SK-N-SH (cell line): ENCODE measurements at regions not wholly inside any gene's neighbourhood (a gene's known extent, or its start where the extent isn't known, plus 50 kb on each side); places are given as distances from the start of the nearest gene placed in this dataset.
"Not testable (repeated sequence)": the region's sequence is repeated elsewhere in the genome, so short reads cannot be mapped to it uniquely, and the experiment has no call there.

Source experiments
- CTCF ChIA-PET: fragments of 300-600, 350-600 bp; formaldehyde crosslinking; extraction: SDS; loops from one replicate; lab custom pipeline; 2021; lab: Yijun Ruan, JAX
- POLR2A ChIA-PET: fragments of 350-600 bp; sonication (Branson Sonifier 250); formaldehyde crosslinking; extraction: SDS; loops from one replicate; lab custom pipeline; 2020; ENCODE audit warnings: antibody characterized with exemption, inconsistent platforms; lab: Yijun Ruan, JAX
- DNase-seq: peaks from one replicate; pipeline ENCODE4 v3.0.0; 2012
- H2AFZ ChIP-seq: fragments of 200-600 bp; sonication (generic); 2 replicates; pipeline ENCODE4 v1.8.1; 2016; ENCODE audit warnings: antibody characterized with exemption, mild to moderate bottlenecking, low read depth
- H3F3A ChIP-seq: fragments of 200-600 bp; sonication (generic); replicated peaks from 2 replicates; pipeline ENCODE3; 2016; ENCODE audit warnings: antibody characterized with exemption, mild to moderate bottlenecking; ENCODE audit not compliant: insufficient read depth
- H3K27ac ChIP-seq, 2 experiments: fragments of 200-500 bp in 1 of 2; fragments of 200-600 bp in 1 of 2; sonication (Bioruptor generic) in 1 of 2; sonication (generic), shearing (Covaris generic) in 1 of 2; 2 replicates each; pipeline versions ENCODE4 v1.5.1 to v1.6.1; 2014 to 2016; ENCODE audit warnings: low read depth in 2 of 2, inconsistent platforms in 1 of 2, low read length in 1 of 2, mild to moderate bottlenecking in 1 of 2, mixed read lengths in 1 of 2
- H3K27me3 ChIP-seq: fragments of 200-600 bp; sonication (generic), shearing (Covaris generic); 2 replicates; pipeline ENCODE4 v1.6.1; 2016; ENCODE audit warnings: mixed run types; ENCODE audit not compliant: insufficient read depth
- H3K36me3 ChIP-seq, 2 experiments: fragments of 200-500 bp in 1 of 2; fragments of 200-600 bp in 1 of 2; sonication (Bioruptor generic) in 1 of 2; sonication (generic) in 1 of 2; replicated peaks in 1 of 2; 2 replicates each; pipeline versions ENCODE3 to v1.5.1; 2014 to 2016; ENCODE audit warnings: low read length in 1 of 2, mild to moderate bottlenecking in 1 of 2; ENCODE audit not compliant: insufficient read depth in 2 of 2, control insufficient read depth in 1 of 2
- H3K4me1 ChIP-seq, 2 experiments: fragments of 200-500 bp in 1 of 2; fragments of 200-600 bp in 1 of 2; sonication (Bioruptor generic) in 1 of 2; sonication (generic), shearing (Covaris generic) in 1 of 2; 2 replicates each; pipeline versions ENCODE4 v1.5.1 to v1.6.1; 2014 to 2016; ENCODE audit warnings: low read depth in 1 of 2, low read length in 1 of 2, mixed run types in 1 of 2; ENCODE audit not compliant: insufficient read depth in 2 of 2, control insufficient read depth in 1 of 2
- H3K4me2 ChIP-seq: fragments of 200-600 bp; sonication (generic), shearing (Covaris generic); 2 replicates; pipeline ENCODE4 v1.6.1; 2017; ENCODE audit warnings: mixed run types
- H3K4me3 ChIP-seq, 2 experiments: fragments of 200-500 bp in 1 of 2; fragments of 200-600 bp in 1 of 2; sonication (Bioruptor generic) in 1 of 2; sonication (generic), shearing (Covaris generic) in 1 of 2; 2 replicates each; pipeline versions ENCODE4 v1.5.1 to v1.8.1; 2014 to 2016; ENCODE audit warnings: low read depth in 2 of 2, inconsistent platforms in 1 of 2, low read length in 1 of 2, mild to moderate bottlenecking in 1 of 2, mixed read lengths in 1 of 2, moderate library complexity in 1 of 2
- H3K79me2 ChIP-seq: fragments of 200-600 bp; sonication (generic); 2 replicates; pipeline ENCODE4 v1.8.1; 2017; ENCODE audit warnings: mild to moderate bottlenecking; ENCODE audit not compliant: insufficient read depth
- H3K9ac ChIP-seq: fragments of 200-600 bp; sonication (generic); 2 replicates; pipeline ENCODE4 v1.6.1; 2017; ENCODE audit warnings: mixed run types
- H3K9me2 ChIP-seq: fragments of 200-600 bp; sonication (generic); 2 replicates; pipeline ENCODE4 v1.6.1; 2017; ENCODE audit warnings: mixed run types
- H3K9me3 ChIP-seq: fragments of 200-600 bp; sonication (generic); 2 replicates; pipeline ENCODE4 v1.6.1; 2017; ENCODE audit warnings: mixed run types, mild to moderate bottlenecking, moderate library complexity
- H4K20me1 ChIP-seq: fragments of 200-600 bp; sonication (generic); 2 replicates; pipeline ENCODE4 v1.6.1; 2017; ENCODE audit warnings: mild to moderate bottlenecking, mixed run types; ENCODE audit not compliant: insufficient read depth
- GATA2 ChIP-seq: sonication (generic); formaldehyde crosslinking; IDR thresholded peaks from 2 replicates; pipeline ENCODE4 v1.5.0; 2020; ENCODE audit warnings: mild to moderate bottlenecking, missing genetic modification reagents
- IRF3 ChIP-seq: fragments of 150-350 bp; IDR thresholded peaks from 2 replicates; pipeline ENCODE4 v1.6.1; 2016; ENCODE audit warnings: mild to moderate bottlenecking, low read depth, low read length
- NRF1 ChIP-seq: IDR thresholded peaks from 2 replicates; pipeline ENCODE4 v1.6.1; 2012; ENCODE audit warnings: low read depth, mild to moderate bottlenecking, low read length
- PBX3 ChIP-seq: IDR thresholded peaks from 2 replicates; pipeline ENCODE4; 2012
- RAD21 ChIP-seq: IDR thresholded peaks from 2 replicates; pipeline ENCODE4 v1.6.1; 2012; ENCODE audit warnings: mild to moderate bottlenecking, low read length
- SMC3 ChIP-seq: IDR thresholded peaks from 2 replicates; pipeline ENCODE4 v1.6.1; 2012; ENCODE audit warnings: low read depth, low read length, improper control_type of control experiment
- TAF1 ChIP-seq: IDR thresholded peaks from 2 replicates; pipeline ENCODE4 v1.6.1; 2012; ENCODE audit warnings: low read depth, mild to moderate bottlenecking, low read length, moderate library complexity, borderline replicate concordance
- TEAD4 ChIP-seq: IDR thresholded peaks from 2 replicates; pipeline ENCODE4 v1.4.0; 2012; ENCODE audit warnings: mild to moderate bottlenecking, borderline replicate concordance; ENCODE audit not compliant: insufficient read depth
- USF2 ChIP-seq: fragments of 150-350 bp; IDR thresholded peaks from 2 replicates; pipeline ENCODE4 v1.6.1; 2017; ENCODE audit warnings: antibody characterized with exemption, low read length, low read depth, borderline replicate concordance
- YY1 ChIP-seq: IDR thresholded peaks from 2 replicates; pipeline ENCODE4 v1.4.0; 2012; ENCODE audit warnings: low read depth, mild to moderate bottlenecking
- ZBTB33 ChIP-seq: IDR thresholded peaks from 2 replicates; pipeline ENCODE4 v1.4.0; 2012; ENCODE audit warnings: low read depth, borderline replicate concordance
- WGBS: methylation state at CpG from one replicate; pipeline ENCODE4 v1.1.6; 2017; ENCODE audit warnings: low lambda C conversion rate; 5-methylcytosine and 5-hydroxymethylcytosine counted together

GRCh38 chr15:59762558-59762957, 73.4 kb upstream of the BNIP2 start:
- 57% methylated on average over 3 of the region's 3 CpGs for WGBS
- H3K9ac ChIP-seq = no peak overlapping the region
- no peak overlapping the region for H3K4me2 ChIP-seq
- CTCF ChIA-PET = interaction anchor here (1.8 kb wide), 1 partner anchor 564 kb away, joined by 6 read pairs; no protein-coding TSS in a partner anchor
- TF ChIP-seq PBX3 (no peak), SMC3 (no peak), TAF1 (no peak)
- TF ChIP-seq, all 33 proteins: peak for 0
- Histone ChIP-seq H3K27ac (no peak overlapping the region), H3F3A (no peaks in the 10 kb centered on the region), H2AFZ (no peak overlapping the region), H3K4me3 (no peak overlapping the region), H3K27me3 (peaks cover 4% of the 10 kb centered on the region; the same call in 1 of the 2 replicates), H3K36me3 (no peaks in the 10 kb centered on the region), H3K9me2 (no peaks in the 10 kb centered on the region), H3K9me3 (no peaks in the 10 kb centered on the region), H3K4me1 (no peaks in the 10 kb centered on the region), H4K20me1 (no peaks in the 10 kb centered on the region), H3K79me2 (no peaks in the 10 kb centered on the region)
- no peak for DNase-seq
- POLR2A ChIA-PET = no interaction called here

- H3K9me2 ChIP-seq, H3K27ac ChIP-seq, H3K4me1 ChIP-seq, H3K27me3 ChIP-seq, H3K36me3 ChIP-seq, DNase-seq, H3F3A ChIP-seq, H3K9ac ChIP-seq, H3K4me2 ChIP-seq, H2AFZ ChIP-seq, H3K9me3 ChIP-seq, H3K4me3 ChIP-seq, H3K79me2 ChIP-seq, H4K20me1 ChIP-seq, POLR2A ChIA-PET: not testable (repeated sequence)
- CTCF ChIA-PET = interaction anchor here (1.6 to 2.5 kb wide), 2 partner anchors 36 to 420 kb away, joined by 3 to 9 read pairs; no protein-coding TSS in a partner anchor
- 0% methylated on average over 2 of the region's 2 CpGs for WGBS
Observed at GRCh38 chr15:59760256-59760655, 71.1 kb upstream of the BNIP2 start.

DNA sequence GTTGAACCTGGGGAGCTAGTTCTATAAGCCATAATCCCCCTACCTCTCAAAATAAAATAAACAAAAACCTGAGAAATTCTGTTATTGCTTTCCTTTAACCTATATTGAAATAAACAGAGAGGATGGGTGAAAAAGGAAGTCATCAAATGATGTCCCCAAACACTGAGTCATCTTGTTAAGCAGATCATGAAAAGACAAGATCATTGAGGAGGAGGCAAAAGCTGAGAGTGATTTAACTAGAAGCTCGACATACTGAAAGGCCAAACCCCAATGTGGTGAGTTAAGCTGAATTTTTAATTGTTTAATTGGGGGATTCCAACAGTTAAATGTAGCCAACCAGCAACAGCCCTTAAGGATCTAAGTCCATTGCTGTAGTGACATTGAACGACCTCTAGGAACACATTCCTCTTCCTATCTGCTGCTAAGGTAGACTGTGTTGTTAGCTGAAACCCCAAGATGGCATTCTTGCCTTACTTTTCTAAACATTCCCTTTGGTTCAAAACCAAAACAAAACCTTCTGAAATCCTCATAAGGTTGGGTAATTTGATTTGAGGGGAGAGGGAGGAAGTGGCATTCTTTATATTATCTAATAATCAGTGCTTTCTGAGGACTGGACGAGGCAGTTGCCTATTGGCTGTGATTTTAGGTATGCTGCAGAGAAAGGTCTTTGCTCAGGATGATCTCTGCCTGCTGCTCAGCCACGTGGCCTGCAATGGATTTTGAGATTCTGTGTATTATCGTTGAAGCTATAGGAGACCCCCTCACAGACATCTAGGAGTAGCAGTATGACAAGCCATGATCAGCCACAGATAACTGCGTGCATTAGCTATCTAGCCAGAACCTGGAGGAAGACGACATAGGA, 62.7 kb upstream of the BNIP2 start:
- H3K27ac ChIP-seq = no peak overlapping the region
- 2% methylated on average over 7 of the region's 7 CpGs for WGBS
- no peaks in the 10 kb centered on the region for H3F3A ChIP-seq
- H3K4me1 ChIP-seq = no peaks in the 10 kb centered on the region
- H3K9ac ChIP-seq = no peak overlapping the region
- CTCF ChIA-PET = interaction anchor here (0.7 to 4.4 kb wide), 6 partner anchors 10 to 575 kb away, joined by 3 to 17 read pairs (median 6); no protein-coding TSS in a partner anchor
- H3K9me2 ChIP-seq = no peaks in the 10 kb centered on the region
- H3K4me2 ChIP-seq = no peak overlapping the region
- H4K20me1 ChIP-seq = no peaks in the 10 kb centered on the region
- H3K27me3 ChIP-seq = peaks cover 6% of the 10 kb centered on the region; the same call in 1 of the 2 replicates
- no peaks in the 10 kb centered on the region for H3K9me3 ChIP-seq
- H3K36me3 ChIP-seq = no peaks in the 10 kb centered on the region
- DNase-seq = no peak
- no peaks in the 10 kb centered on the region for H3K79me2 ChIP-seq
- POLR2A ChIA-PET = no interaction called here
- H3K4me3 ChIP-seq = no peak overlapping the region
- no peak overlapping the region for H2AFZ ChIP-seq
- TF ChIP-seq YY1 (no peak), ZBTB33 (no peak), SMC3 (no peak), PBX3 (no peak), IRF3 (no peak), USF2 (no peak), RAD21 (peak; percentile 47), NRF1 (no peak), GATA2 (CRISPR knock-in tag) (no peak), TEAD4 (no peak)
